CD4-positive, CD25-positive, alpha-beta regulatory T cell (primary cell): ENCODE measurements at regions not wholly inside any gene's neighbourhood (a gene's known extent, or its start where the extent isn't known, plus 50 kb on each side); places are given as distances from the start of the nearest gene placed in this dataset.

Experiments used
- ATAC-seq, 2 donors: fragments of 150-1000 bp; cut with Tn5 transposase; one replicate each; pipeline ENCODE4 v1.10.0; 2021; ENCODE audit warnings: low read depth in 2 of 2, moderate number of reproducible peaks in 2 of 2, moderate library complexity in 1 of 2
- DNase-seq, 3 donors: peaks; one replicate each; pipeline versions ENCODE4 v3.0.0 to v3.0.0-alpha.2; 2012 to 2022; ENCODE audit warnings: mixed read lengths in 1 of 3
- H3K27ac ChIP-seq: one replicate; pipeline ENCODE4 v1.7.0; 2013; ENCODE audit warnings: mild to moderate bottlenecking, low read length; ENCODE audit not compliant: insufficient read depth, poor library complexity, severe bottlenecking
- H3K27me3 ChIP-seq: one replicate; pipeline ENCODE4 v1.7.0; 2013; ENCODE audit warnings: low read length; ENCODE audit not compliant: control insufficient read depth, insufficient read depth
- H3K36me3 ChIP-seq: one replicate; pipeline ENCODE4 v1.7.0; 2013; ENCODE audit warnings: mild to moderate bottlenecking, low read length, moderate library complexity; ENCODE audit not compliant: control insufficient read depth, insufficient read depth
- H3K4me1 ChIP-seq: 2 replicates; pipeline ENCODE4 v1.7.0; 2013; ENCODE audit warnings: mild to moderate bottlenecking, low read length; ENCODE audit not compliant: insufficient read depth, control insufficient read depth, poor library complexity, severe bottlenecking
- H3K4me3 ChIP-seq: one replicate; pipeline ENCODE4 v1.7.0; 2013; ENCODE audit warnings: low read depth, mild to moderate bottlenecking, low read length, moderate library complexity
- H3K9me3 ChIP-seq, 2 experiments: 1 replicate in 1 of 2; 2 replicates in 1 of 2; pipeline ENCODE4 v1.7.0; 2013; ENCODE audit warnings: low read length in 2 of 2, mild to moderate bottlenecking in 1 of 2, moderate library complexity in 1 of 2; ENCODE audit not compliant: control insufficient read depth in 2 of 2
- H3K27ac Mint-ChIP-seq, 3 donors: one replicate each; pipeline ENCODE4 v1.8.0; 2020 to 2022; ENCODE audit warnings: mild to moderate bottlenecking in 3 of 3, mixed read lengths in 3 of 3, moderate library complexity in 2 of 3
- H3K27me3 Mint-ChIP-seq: one replicate; pipeline ENCODE4 v1.8.0; 2022; ENCODE audit warnings: mild to moderate bottlenecking, mixed read lengths
- H3K36me3 Mint-ChIP-seq: one replicate; pipeline ENCODE4 v1.8.0; 2020; ENCODE audit warnings: mixed read lengths
- H3K4me1 Mint-ChIP-seq, 4 donors: one replicate each; pipeline ENCODE4 v1.8.0; 2020 to 2022; ENCODE audit warnings: mixed read lengths in 4 of 4, mild to moderate bottlenecking in 1 of 4
- H3K4me3 Mint-ChIP-seq, 4 donors: one replicate each; pipeline ENCODE4 v1.8.0; 2020 to 2022; ENCODE audit warnings: mild to moderate bottlenecking in 4 of 4, mixed read lengths in 4 of 4, moderate library complexity in 3 of 4
- H3K9me3 Mint-ChIP-seq, 7 donors: one replicate each; pipeline ENCODE4 v1.8.0; 2020 to 2022; ENCODE audit warnings: mixed read lengths in 7 of 7, mild to moderate bottlenecking in 3 of 7, moderate library complexity in 2 of 7

- no peaks in the 10 kb centered on the region for H3K36me3 Mint-ChIP-seq
- H3K9me3 Mint-ChIP-seq: peaks cover 0 to 4% (median 0%) of the 10 kb centered on the region in 7 donors
- no peaks in the 10 kb centered on the region for H3K27me3 Mint-ChIP-seq
- Histone ChIP-seq H3K27me3 (no peaks in the 10 kb centered on the region), H3K9me3 (no peaks in the 10 kb centered on the region), H3K36me3 (no peaks in the 10 kb centered on the region), H3K4me1 (no peaks in the 10 kb centered on the region), H3K4me3 (no peak overlapping the region), H3K27ac (no peak overlapping the region)
- H3K4me1 Mint-ChIP-seq: no peaks in the 10 kb centered on the region
- DNase-seq (no peak), ATAC-seq (no peak)
- no peak overlapping the region for H3K27ac Mint-ChIP-seq
- H3K4me3 Mint-ChIP-seq: no peak overlapping the region
Measured at GRCh38 chr12:59079472-59079871, 159.2 kb upstream of the LRIG3 start.

GRCh38 chr12:59079002-59079401 lies 158.7 kb upstream of the LRIG3 start:
- H3K27me3 ChIP-seq: no peaks in the 10 kb centered on the region
- no peak overlapping the region for H3K27ac Mint-ChIP-seq
- H3K4me3 ChIP-seq: no peak overlapping the region
- H3K27ac ChIP-seq: no peak overlapping the region
- H3K4me3 Mint-ChIP-seq: no peak overlapping the region
- H3K27me3 Mint-ChIP-seq: no peaks in the 10 kb centered on the region
- no peaks in the 10 kb centered on the region for H3K4me1 Mint-ChIP-seq
- DNase-seq (no peak), ATAC-seq (no peak)
- no peaks in the 10 kb centered on the region for H3K4me1 ChIP-seq
- peaks cover 0 to 4% (median 0%) of the 10 kb centered on the region in 7 donors for H3K9me3 Mint-ChIP-seq
- no peaks in the 10 kb centered on the region for H3K36me3 Mint-ChIP-seq
- H3K9me3 ChIP-seq: no peaks in the 10 kb centered on the region
- no peaks in the 10 kb centered on the region for H3K36me3 ChIP-seq

GRCh38 chr12:59077575-59078426 lies 157.5 kb upstream of the LRIG3 start:
- Histone ChIP-seq H3K9me3 (no peaks in the 10 kb centered on the region), H3K27me3 (no peaks in the 10 kb centered on the region), H3K4me3 (no peak overlapping the region), H3K27ac (no peak overlapping the region), H3K4me1 (no peaks in the 10 kb centered on the region), H3K36me3 (no peaks in the 10 kb centered on the region)
- ATAC-seq: no peak
- DNase-seq: no peak
- no peaks in the 10 kb centered on the region for H3K4me1 Mint-ChIP-seq
- no peak overlapping the region for H3K27ac Mint-ChIP-seq
- peaks cover 0 to 1% (median 0%) of the 10 kb centered on the region in 7 donors for H3K9me3 Mint-ChIP-seq
- no peaks in the 10 kb centered on the region for H3K27me3 Mint-ChIP-seq
- H3K4me3 Mint-ChIP-seq: no peak overlapping the region
- H3K36me3 Mint-ChIP-seq: no peaks in the 10 kb centered on the region

GRCh38 chr12:59077153-59077552 lies 156.8 kb upstream of the LRIG3 start:
- ATAC-seq (no peak), DNase-seq (no peak)
- Histone ChIP-seq H3K4me3 (no peak overlapping the region), H3K27ac (no peak overlapping the region), H3K27me3 (no peaks in the 10 kb centered on the region), H3K4me1 (no peaks in the 10 kb centered on the region), H3K9me3 (no peaks in the 10 kb centered on the region), H3K36me3 (no peaks in the 10 kb centered on the region)
- H3K4me1 Mint-ChIP-seq: no peaks in the 10 kb centered on the region
- H3K9me3 Mint-ChIP-seq: peaks cover 0 to 1% (median 0%) of the 10 kb centered on the region in 7 donors
- H3K27ac Mint-ChIP-seq: no peak overlapping the region
- no peaks in the 10 kb centered on the region for H3K36me3 Mint-ChIP-seq
- no peak overlapping the region for H3K4me3 Mint-ChIP-seq
- no peaks in the 10 kb centered on the region for H3K27me3 Mint-ChIP-seq

- no peaks in the 10 kb centered on the region for H3K4me1 Mint-ChIP-seq
- H3K27me3 ChIP-seq: no peaks in the 10 kb centered on the region
Measured at GRCh38 chr12:59076622-59077021, 156.3 kb upstream of the LRIG3 start.

GRCh38 chr12:59075968-59076490 lies 155.7 kb upstream of the LRIG3 start:
- no peaks in the 10 kb centered on the region for H3K36me3 ChIP-seq
- no peaks in the 10 kb centered on the region for H3K4me1 ChIP-seq
- H3K4me3 ChIP-seq: no peak overlapping the region
- Mint-ChIP-seq H3K9me3 (peaks cover 0 to 1% (median 0%) of the 10 kb centered on the region in 7 donors), H3K4me1 (no peaks in the 10 kb centered on the region), H3K27me3 (no peaks in the 10 kb centered on the region), H3K36me3 (no peaks in the 10 kb centered on the region), H3K4me3 (no peak overlapping the region), H3K27ac (no peak overlapping the region)
- H3K9me3 ChIP-seq: no peaks in the 10 kb centered on the region
- DNase-seq (no peak), ATAC-seq (no peak)
- no peak overlapping the region for H3K27ac ChIP-seq
- H3K27me3 ChIP-seq: no peaks in the 10 kb centered on the region

More at GRCh38 chr12:59076622-59077021, 156.3 kb upstream of the LRIG3 start:
- H3K27ac ChIP-seq: no peak overlapping the region
- H3K4me3 Mint-ChIP-seq: no peak overlapping the region
- no peaks in the 10 kb centered on the region for H3K9me3 ChIP-seq
- H3K27ac Mint-ChIP-seq: no peak overlapping the region
- ATAC-seq: no peak
- peaks cover 0 to 1% (median 0%) of the 10 kb centered on the region in 7 donors for H3K9me3 Mint-ChIP-seq
- H3K4me3 ChIP-seq: no peak overlapping the region
- DNase-seq: no peak
- no peaks in the 10 kb centered on the region for H3K4me1 ChIP-seq
- no peaks in the 10 kb centered on the region for H3K36me3 Mint-ChIP-seq
- no peaks in the 10 kb centered on the region for H3K36me3 ChIP-seq
- H3K27me3 Mint-ChIP-seq: no peaks in the 10 kb centered on the region

GRCh38 chr12:59075141-59075540 lies 154.8 kb upstream of the LRIG3 start:
- DNase-seq (no peak), ATAC-seq (no peak)
- peaks cover 0 to 1% (median 0%) of the 10 kb centered on the region in 7 donors for H3K9me3 Mint-ChIP-seq
- no peaks in the 10 kb centered on the region for H3K27me3 ChIP-seq
- no peaks in the 10 kb centered on the region for H3K36me3 ChIP-seq
- H3K27ac Mint-ChIP-seq: no peak overlapping the region
- H3K36me3 Mint-ChIP-seq: no peaks in the 10 kb centered on the region
- no peaks in the 10 kb centered on the region for H3K9me3 ChIP-seq
- H3K27ac ChIP-seq: no peak overlapping the region
- no peak overlapping the region for H3K4me3 Mint-ChIP-seq
- no peak overlapping the region for H3K4me3 ChIP-seq
- H3K4me1 ChIP-seq: no peaks in the 10 kb centered on the region
- H3K4me1 Mint-ChIP-seq: no peaks in the 10 kb centered on the region
- no peaks in the 10 kb centered on the region for H3K27me3 Mint-ChIP-seq
